GM18517 (cell line): ENCODE measurements at regions not wholly inside any gene's neighbourhood (a gene's known extent, or its start where the extent isn't known, plus 50 kb on each side); places are given as distances from the start of the nearest gene placed in this dataset.

Source experiments
- ATAC-seq: cut with Tn5 transposase; IDR thresholded peaks from one replicate; pipeline ENCODE4 v1.9.1; 2021; ENCODE audit warnings: mild to moderate bottlenecking, moderate library complexity; ENCODE audit not compliant: unreplicated experiment

DNA sequence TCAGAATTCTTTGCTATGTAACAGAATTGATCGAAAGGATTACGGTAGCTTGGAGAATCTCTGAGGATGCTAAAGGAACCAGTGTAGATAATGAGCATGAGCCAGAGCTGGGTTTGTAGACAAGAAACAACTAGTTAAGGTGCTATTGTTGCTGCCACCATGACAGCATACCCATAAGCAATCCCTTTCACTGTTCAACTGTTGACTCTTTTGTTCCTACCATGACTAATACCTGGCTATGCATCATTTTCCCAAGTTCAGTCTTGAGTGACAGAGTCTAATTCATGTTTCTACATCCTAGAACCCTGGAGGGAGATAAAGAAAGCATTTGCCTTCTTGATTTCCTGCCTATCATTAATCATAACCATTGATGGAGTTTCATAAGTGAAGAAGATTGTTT is 600.3 kb downstream of the OTOL1 start:
- ATAC-seq: no peak

DNA sequence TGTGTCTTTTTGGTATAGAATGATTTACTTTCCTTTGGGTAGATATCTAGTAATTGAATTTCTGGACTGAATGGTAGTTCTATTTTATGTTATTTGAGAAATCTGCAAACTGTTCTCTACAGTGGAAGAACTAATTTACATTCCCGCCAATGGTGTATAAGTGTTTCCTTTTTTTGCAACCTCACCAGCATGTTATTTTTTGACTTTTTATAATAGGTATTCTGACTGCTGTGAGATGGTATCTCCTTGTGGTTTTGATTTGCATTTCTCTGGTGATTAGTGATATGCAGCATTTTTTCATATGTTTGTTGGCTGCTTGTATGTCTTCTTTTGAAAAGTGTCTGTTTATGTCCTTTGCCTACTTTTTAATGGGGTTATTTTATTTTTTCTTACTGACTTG is 607.2 kb downstream of the OTOL1 start:
- ATAC-seq: no peak

DNA sequence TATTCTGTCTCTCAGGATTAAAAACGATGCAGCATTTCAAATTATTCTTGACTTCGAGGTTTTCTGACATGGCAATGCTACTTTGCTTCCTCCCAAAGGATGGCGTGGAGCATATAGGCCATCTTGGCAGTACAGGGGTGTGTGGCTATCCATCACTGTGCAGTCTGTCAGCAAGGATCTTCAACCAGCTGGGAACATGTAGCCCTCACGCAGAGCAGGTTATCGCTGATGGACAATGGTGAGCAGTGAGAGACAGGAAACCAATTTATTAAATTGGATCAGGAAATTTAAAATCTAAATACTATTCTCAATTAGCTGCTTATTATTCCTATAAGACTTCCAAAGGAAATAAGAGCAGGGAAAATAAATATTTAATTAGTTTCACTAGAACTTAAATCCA is 615.3 kb downstream of the OTOL1 start:
- ATAC-seq: no peak

DNA sequence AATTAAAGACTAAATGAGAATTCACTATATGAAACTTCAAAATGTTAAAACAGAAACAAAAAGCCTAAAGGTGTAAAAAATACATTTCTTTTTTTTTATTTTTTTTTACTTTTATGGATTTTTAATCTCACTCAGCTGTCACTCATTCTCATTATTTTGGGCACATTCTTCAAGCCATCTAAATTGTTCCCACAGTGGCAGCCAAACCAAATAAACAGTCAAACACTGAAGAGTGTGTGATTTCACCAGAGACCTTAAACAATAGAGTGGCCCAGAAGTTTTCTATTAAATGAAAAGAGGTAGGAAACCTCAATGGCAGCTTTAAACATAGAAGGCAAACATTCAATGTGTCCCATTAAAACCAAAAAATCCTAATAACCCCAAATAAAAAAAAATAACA is 616.1 kb downstream of the OTOL1 start:
- no peak for ATAC-seq

DNA sequence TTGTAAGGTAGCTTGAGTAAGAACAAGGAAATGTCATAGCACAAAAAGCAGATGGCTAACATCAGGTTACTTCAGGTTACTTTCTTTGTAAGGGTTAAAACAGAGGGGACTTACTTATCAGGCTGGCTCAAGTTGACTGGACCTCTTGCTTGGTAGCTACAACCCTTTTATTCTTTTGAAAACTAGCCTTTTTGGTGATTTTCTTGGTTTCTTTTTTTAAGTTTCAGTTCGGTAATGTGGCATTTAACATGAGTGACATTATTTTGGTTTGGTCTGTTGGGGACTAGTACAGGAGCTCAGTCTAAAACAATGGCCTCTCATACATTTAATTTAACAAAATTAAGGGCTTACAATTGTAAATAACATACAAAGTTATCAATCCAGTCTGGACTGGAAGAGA is 621.4 kb downstream of the OTOL1 start:
- no peak for ATAC-seq

DNA sequence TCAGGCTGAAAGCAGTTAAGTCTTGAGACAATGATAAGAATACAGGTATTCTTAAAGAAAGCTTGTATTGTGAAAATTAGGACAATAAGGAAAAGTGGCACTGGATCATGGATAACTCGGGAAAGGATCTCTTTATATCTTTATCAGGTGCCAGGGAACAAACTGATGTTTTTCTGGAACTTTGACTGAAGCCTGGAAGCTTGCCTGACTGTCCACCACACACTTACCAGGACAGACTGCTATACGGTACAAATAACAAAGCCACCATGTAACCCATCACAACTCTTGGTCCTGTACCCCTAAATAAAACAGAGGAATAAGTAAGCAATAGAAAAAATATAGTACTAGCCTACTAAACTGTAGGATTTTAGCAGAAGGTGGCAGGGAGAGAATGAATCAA is 623.0 kb downstream of the OTOL1 start:
- ATAC-seq: no peak

DNA sequence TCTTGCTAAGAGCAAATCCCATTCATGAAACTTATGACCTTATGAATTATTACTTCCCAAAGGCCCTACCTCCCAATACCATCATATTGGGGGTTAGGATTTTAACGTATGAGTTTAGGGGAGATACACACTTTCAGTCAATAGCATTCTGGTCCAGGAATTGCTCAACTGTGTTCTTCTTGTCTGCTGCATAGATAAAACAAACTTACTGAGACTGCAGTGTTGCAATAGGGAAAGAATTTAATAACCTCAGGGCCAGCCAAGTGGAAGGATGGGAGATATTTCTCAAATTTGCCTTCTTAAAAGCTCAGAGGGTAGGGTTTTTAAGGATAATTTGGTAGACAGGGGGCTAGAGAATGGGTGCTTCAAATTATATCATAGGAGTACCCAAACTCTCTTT is 625.8 kb downstream of the OTOL1 start:
- no peak for ATAC-seq

DNA sequence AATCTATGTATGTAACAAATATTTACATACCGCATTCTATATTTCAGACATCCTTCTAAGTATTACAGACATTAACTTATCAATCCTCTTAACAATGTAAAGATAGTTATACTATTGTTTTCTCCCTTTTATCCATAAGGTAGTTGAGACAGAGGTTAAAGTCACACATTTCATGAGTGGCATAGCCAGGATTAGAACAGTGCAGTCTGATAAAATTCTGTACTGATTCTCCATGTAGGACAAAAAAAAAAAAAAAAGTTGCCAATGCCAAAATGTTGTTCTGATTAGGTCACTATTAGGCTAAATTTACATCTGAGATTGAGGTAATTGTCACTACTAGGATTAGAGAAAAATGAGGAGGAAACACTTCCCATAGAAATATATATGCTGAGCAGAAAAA is 629.2 kb downstream of the OTOL1 start:
- no peak for ATAC-seq

DNA sequence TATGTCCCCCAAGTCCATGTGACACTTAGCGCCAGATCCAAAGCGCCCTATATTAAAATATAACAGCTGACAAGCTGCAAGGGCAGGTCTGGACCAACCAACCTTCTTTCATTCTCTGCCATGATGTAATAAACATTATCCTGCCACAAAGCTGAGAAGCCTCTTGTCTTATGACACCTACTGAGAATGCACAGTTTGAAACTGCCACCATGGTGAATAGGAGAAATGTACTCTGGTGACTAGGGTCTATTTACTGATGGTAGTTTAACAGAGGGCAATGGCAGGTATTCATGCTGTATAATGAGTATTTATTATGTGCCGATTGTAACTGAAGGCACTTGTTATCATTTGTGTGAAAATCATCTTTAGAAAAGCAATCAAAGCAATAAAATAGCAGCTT is 634.0 kb downstream of the OTOL1 start:
- ATAC-seq: no peak

DNA sequence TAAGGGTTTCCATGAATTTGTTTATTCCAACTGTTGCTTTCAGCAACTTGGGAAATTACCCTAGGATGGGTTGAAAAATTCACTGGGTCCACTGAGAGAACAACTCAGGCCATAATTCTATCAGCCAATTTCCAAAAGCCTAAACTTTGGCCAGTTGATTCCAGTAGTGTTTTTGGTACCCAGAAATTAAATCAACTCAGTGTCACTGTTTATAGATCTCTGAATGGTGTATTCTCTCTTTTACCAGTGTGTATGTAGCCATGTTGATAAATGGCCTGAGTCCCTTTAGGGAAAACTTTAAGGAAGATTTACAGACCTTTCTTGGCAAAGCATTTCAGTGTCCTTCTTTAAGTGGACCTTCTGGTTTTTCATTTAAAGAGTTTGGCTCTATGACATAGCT is 636.4 kb downstream of the OTOL1 start:
- ATAC-seq: no peak

DNA sequence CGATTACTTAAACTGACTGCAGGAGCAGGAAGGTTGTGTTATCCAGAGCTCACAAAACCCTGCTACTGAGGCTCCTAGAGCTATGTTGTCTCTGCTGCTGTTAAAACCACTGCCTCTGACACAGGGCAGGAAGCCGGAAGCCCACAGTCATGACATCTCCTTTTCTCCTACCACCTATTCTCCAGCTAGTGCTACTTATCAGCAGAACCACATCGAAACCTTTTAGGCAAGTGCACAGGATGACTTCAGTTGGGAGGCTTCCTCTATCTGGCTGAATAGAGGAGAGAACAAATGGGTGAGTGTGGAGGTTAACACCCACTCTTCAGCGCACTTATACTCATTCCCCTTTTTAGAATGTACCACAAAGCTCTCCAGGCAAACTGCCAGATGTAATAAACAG is 638.0 kb downstream of the OTOL1 start:
- ATAC-seq: no peak

DNA sequence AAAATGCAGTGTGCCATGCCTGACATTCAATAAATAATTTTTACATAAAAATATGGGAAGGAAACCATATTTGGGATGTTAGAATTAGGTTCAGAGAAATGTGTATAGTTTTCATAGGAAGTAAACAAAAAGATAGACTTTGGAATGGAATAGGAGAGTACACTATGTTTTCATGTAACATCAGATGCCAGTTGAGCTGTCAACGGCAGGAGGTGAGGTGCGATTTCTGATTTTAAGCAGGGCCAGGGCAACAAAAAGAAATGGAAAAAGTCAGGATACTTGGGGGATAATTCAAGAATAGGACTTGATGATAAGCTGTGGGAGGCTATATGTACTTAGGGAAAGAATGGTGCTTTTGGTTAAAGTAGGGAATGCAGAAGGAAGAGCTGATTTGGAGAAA is 639.5 kb downstream of the OTOL1 start:
- ATAC-seq: no peak

DNA sequence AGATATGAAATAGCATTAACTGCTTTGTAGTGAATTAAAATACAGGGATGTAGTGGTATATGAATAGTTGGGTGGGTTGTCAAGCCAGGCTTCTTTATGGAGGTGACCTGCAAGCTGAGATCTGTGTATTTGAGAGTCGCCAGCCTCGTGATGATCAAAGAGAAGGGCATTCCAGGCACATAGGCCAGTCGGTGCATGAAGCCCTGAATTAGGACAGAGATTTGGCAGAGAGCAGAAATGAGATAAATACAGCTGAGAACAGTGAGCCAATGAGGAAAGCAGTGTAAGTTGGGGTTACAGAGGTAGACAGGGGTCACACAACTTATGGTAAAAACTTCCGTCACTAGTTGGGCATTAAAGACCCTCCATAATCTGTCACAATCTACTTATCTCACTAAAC is 641.9 kb downstream of the OTOL1 start:
- no peak for ATAC-seq

DNA sequence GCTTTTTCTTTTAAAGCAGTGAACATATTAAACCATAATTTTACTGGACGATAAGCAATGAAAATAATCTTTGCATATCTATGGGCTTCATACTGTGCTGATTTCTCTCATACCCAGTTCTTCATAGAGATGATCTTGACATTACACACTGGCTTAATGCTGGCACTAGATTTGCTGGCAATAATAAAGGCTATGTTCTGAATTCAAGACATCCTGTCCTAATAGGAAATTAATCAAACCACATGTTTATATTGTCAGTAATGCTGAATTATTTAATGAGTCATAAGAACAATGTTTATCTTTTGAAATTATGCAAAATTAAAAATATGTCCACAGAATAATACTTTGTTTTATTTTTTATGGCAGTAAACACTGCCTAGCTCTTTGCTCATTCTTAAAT is 643.2 kb downstream of the OTOL1 start:
- no peak for ATAC-seq

DNA sequence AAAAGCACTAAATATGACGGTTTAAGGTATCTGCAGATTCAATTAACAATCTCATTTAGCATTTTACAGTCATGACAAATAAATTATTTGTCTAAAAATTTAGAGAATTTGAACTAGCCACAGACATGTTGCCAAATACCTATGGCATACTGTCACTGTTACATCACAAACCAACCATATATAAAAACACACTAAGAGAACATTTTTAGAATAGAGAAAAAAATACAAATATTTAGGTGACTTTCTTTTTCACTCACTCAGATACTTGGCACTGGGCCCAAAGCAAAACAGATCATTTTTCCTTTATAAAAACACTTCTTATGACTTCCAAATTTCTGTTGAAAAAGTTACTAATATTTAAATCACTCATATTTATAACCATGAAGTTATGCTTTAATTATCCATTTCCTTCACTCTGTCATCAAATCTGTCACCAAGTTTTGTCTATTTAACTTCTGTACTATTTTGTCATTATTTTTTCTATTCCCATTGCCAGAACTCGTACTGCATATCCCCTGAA is 644.7 kb downstream of the OTOL1 start:
- no peak for ATAC-seq

DNA sequence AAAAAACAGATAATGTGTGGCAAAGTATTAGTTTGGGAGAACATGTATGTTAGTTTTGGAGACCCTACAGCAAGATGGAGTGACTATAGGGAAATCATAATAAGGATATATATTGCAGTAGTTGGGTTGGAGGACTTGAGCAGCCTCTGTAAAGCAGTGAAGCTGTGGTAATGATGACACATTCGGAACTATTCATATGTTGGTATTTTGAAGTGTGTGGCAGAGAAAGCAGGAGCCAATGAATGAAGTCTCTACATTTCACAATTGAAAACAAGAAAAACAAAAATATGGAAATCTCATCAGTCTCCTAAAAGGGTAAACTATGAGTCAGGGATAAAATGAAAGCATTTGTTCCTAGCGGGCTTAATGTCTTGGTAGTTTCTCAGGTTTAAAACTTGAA is 645.9 kb downstream of the OTOL1 start:
- ATAC-seq: no peak

DNA sequence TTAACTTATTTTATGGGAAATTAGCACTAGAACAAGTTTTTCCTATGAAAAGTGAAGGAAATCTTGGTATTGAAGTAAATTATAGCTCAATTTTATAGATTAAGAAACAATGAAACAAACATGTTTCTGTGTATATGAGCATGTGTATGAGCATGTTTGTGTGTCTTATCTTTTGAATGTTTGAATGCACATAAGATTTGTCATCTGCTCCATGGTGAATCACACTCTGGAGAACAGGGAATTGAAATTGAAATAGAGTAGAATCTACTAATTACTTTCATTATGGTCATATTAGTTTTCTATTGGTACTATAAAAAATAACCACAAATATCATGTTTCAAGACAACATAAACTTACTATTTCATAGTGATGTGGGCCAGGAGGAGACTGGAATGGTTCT is 646.6 kb downstream of the OTOL1 start:
- ATAC-seq: no peak

DNA sequence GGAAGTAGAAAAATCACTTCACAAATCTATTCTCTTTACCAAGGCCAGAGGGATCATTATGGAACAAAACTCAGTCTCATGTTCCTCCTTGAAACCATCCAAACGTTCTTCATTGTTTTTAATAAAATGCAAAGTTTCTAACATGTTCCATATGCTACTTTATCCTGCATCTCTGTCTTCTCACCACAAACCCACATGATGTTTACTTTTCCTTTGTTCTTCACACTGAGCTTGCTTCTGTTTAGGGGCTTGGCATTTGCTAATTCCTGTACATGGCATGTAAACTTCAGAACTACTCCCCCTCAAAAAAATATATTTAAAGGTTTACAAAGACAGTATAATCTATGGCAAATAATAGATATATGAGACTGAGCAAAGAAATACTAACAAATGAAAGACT is 651.4 kb downstream of the OTOL1 start:
- ATAC-seq: no peak

DNA sequence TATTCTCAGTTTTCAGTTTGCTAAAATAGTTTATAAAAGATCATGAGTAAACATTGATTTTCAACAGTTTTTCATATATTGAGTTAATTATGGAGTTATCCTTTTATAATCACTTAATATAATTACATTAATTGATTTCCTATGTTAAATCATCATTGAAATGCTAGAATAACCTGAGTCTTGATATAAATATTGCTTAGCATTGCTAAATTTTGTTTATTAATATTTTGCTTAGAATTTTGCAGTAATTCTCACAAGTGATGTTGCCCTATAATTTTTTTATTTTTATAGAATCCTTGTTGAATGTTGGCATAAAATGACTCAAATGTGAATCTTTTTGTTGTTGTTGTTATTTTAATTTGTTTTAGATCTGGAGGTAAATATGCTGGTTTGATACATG is 654.2 kb downstream of the OTOL1 start:
- ATAC-seq: no peak

DNA sequence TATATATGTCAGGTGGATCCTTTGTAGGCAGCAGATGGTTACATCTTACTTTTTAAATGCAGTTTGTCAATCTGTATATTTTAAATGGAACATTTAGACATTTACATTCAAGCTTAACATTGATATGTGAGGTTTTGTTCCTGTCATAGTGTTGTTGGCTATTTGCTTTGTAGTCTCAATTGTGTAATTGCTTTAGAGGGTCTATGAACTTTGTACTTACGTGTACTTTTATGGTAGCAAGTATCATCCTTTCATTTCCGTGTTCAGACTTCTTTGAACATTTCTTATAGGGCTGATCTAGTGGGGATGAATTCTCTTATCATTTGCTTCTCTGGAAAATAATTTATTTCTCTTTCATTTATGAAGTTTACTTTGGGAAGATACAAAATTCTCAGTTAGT is 656.0 kb downstream of the OTOL1 start:
- ATAC-seq: no peak

DNA sequence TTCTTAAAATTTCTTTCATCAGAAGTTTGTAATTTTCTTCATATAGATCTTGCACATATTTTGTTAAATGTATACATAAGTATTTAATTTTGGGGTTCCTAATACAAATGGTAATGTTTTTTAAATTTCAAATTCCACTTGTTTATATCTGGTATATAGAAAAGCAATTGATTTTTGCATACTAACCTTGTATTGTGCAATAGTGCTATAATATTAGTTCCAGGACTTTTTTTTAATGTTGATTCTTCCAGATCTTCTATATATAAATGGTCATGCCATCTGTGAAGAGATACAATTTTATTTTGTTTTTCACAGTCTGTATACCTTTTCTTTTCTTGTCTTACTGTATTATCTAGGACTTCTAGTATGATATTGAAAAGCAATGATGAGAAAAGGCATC is 665.0 kb downstream of the OTOL1 start:
- ATAC-seq: no peak

DNA sequence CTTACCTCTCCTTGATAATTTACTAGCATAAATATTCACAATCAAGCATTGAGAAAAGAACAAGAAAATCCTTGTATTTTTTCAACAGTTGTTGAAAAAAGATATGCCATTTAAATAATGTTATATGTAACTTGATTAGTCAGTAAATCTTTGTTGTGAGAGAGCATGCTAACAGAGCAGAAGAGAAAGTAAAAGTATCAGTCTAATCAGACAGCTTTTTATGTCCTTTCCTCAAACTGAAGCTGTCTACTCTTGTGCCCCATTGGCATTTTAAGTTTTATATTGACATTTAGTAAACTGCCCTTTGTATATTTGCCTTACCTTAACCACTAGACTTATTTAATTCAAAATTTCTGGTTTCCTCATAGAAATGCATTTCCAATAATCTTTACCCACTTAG is 668.7 kb downstream of the OTOL1 start:
- no peak for ATAC-seq

DNA sequence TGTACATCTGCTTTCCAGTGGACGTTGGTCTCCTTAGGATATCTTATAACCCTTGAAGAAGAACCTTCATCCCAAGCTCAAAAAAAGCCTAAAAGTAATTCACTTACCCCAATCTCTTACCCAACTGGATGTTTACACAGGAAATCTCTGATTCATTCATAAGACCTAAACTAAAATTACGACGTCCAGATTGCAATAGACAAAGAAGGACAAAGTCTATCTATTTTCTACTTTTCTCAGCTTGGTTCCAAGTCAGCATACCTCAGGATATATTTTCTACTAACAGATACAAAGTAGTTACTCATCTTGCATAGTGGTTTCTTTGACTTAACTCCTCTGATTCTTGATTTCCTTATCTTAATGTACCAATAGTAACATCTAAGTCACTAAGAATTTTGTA is 669.9 kb downstream of the OTOL1 start:
- ATAC-seq: no peak

DNA sequence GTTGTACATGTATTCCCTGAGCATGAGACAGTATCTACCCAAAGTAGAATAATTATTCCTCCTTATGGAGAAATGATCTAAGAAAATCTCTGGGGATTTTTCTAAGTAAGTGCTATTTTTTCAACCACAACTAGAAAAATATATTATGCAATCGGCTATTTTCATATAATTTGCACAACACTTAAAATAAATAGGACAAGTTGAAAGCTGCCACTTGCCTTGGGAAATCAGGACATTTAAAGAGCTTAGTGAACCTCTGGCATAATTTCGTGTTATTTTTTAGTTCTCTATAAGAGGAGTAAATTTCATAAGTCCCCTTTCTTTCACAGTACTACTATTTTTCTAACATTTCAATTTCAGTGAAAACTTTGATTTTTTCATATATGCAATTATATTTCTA is 672.1 kb downstream of the OTOL1 start:
- ATAC-seq: no peak
